Cardiac fibroblast (primary cell): ENCODE measurements at regions not wholly inside any gene's neighbourhood (a gene's known extent, or its start where the extent isn't known, plus 50 kb on each side); places are given as distances from the start of the nearest gene placed in this dataset.

ENCODE experiments used
- DNase-seq, 2 donors: peaks; one replicate each; pipeline versions ENCODE4 v3.0.0 to v3.0.0-alpha.2; 2010; ENCODE audit warnings: low read depth in 2 of 2
- H3K4me3 ChIP-seq, 2 donors: replicated peaks in 1 of 2; 1 replicate in 1 of 2; 2 replicates in 1 of 2; pipeline ENCODE4 v1.5.1; 2011; ENCODE audit warnings: low read depth in 2 of 2, low read length in 2 of 2, mild to moderate bottlenecking in 2 of 2, moderate library complexity in 1 of 2
- CTCF ChIP-seq: IDR thresholded peaks from one replicate; pipeline ENCODE4 v1.5.1; 2011; ENCODE audit warnings: low read depth, mild to moderate bottlenecking, low read length, inconsistent platforms

- no peak overlapping the region for H3K4me3 ChIP-seq
- no peak for TF ChIP-seq CTCF
- DNase-seq: no peak
Observed at GRCh38 chr1:199932462-199932861, 95.0 kb upstream of the NR5A2 start.

- no peak overlapping the region for H3K4me3 ChIP-seq
- DNase-seq: no peak
- TF ChIP-seq CTCF: no peak
Observed at GRCh38 chr1:199936441-199936840, 91.1 kb upstream of the NR5A2 start.

- TF ChIP-seq CTCF: no peak
- no peak overlapping the region for H3K4me3 ChIP-seq
- DNase-seq: no peak
Observed at GRCh38 chr1:199937161-199937560, 90.3 kb upstream of the NR5A2 start.

- no peak for DNase-seq
- TF ChIP-seq CTCF: no peak
- H3K4me3 ChIP-seq: no peak overlapping the region
Observed at GRCh38 chr1:199937661-199938060, 89.8 kb upstream of the NR5A2 start.

- no peak for DNase-seq
- H3K4me3 ChIP-seq: no peak overlapping the region
- TF ChIP-seq CTCF: no peak
Observed at GRCh38 chr1:199944986-199945385, 82.5 kb upstream of the NR5A2 start.

- TF ChIP-seq CTCF: no peak
- no peak for DNase-seq
- no peak overlapping the region for H3K4me3 ChIP-seq
Observed at GRCh38 chr1:199945591-199945990, 81.9 kb upstream of the NR5A2 start.
